Activated effector memory CD4-positive, alpha-beta T cell treated with Interleukin-2 at 50 U/mL for 16 hours (primary cell): ENCODE measurements at regions not wholly inside any gene's neighbourhood (a gene's known extent, or its start where the extent isn't known, plus 50 kb on each side); places are given as distances from the start of the nearest gene placed in this dataset.

ENCODE experiments used
- DNase-seq: peaks from one replicate; pipeline ENCODE4 v3.0.0-alpha.2; 2020

- no peak for DNase-seq
These were observed 1048.0 kb upstream of the WWC1 start for GRCh38 chr5:167243463-167243862.

GRCh38 chr5:167244583-167244982 is 1046.9 kb upstream of the WWC1 start:
- DNase-seq, result no peak

GRCh38 chr5:167245868-167246267 is 1045.6 kb upstream of the WWC1 start:
- DNase-seq, result no peak

GRCh38 chr5:167247816-167248215 is 1043.6 kb upstream of the WWC1 start:
- no peak for DNase-seq

GRCh38 chr5:167248257-167248656 is 1043.2 kb upstream of the WWC1 start:
- no peak for DNase-seq

GRCh38 chr5:167250996-167251395 is 1040.4 kb upstream of the WWC1 start:
- DNase-seq, result no peak

- no peak for DNase-seq
These were observed 1037.3 kb upstream of the WWC1 start for GRCh38 chr5:167254132-167254531.

- DNase-seq, result no peak
These were observed 1035.5 kb upstream of the WWC1 start for GRCh38 chr5:167255926-167256325.

- no peak for DNase-seq
These were observed 1031.6 kb upstream of the WWC1 start for GRCh38 chr5:167259806-167260205.

- no peak for DNase-seq
These were observed 1029.9 kb upstream of the WWC1 start for GRCh38 chr5:167261309-167262100.

- no peak for DNase-seq
These were observed 1028.3 kb upstream of the WWC1 start for GRCh38 chr5:167263185-167263584.

- no peak for DNase-seq
These were observed 1027.1 kb upstream of the WWC1 start for GRCh38 chr5:167264348-167264747.

- DNase-seq, result no peak
These were observed 1023.1 kb upstream of the WWC1 start for GRCh38 chr5:167268337-167268736.

- DNase-seq, result no peak
These were observed 1022.3 kb upstream of the WWC1 start for GRCh38 chr5:167269146-167269545.

GRCh38 chr5:167271081-167271480 is 1020.4 kb upstream of the WWC1 start:
- DNase-seq, result no peak

GRCh38 chr5:167271511-167271910 is 1019.9 kb upstream of the WWC1 start:
- no peak for DNase-seq

GRCh38 chr5:167280111-167280510 is 1011.3 kb upstream of the WWC1 start:
- no peak for DNase-seq

- DNase-seq, result no peak
These were observed 1009.5 kb upstream of the WWC1 start for GRCh38 chr5:167281925-167282324.

GRCh38 chr5:167283691-167284090 is 1007.8 kb upstream of the WWC1 start:
- no peak for DNase-seq

GRCh38 chr5:167284222-167284890 is 1007.1 kb upstream of the WWC1 start:
- DNase-seq, result no peak

- DNase-seq, result no peak
These were observed 1005.9 kb upstream of the WWC1 start for GRCh38 chr5:167285591-167285990.

- no peak for DNase-seq
These were observed 1004.6 kb upstream of the WWC1 start for GRCh38 chr5:167286891-167287290.

- DNase-seq, result no peak
These were observed 1001.0 kb upstream of the WWC1 start for GRCh38 chr5:167290478-167290877.

- DNase-seq, result no peak
These were observed 996.4 kb upstream of the WWC1 start for GRCh38 chr5:167294882-167295680.
